ENCODE measurements at regions not wholly inside any gene's neighbourhood (a gene's known extent, or its start where the extent isn't known, plus 50 kb on each side); places are given as distances from the start of the nearest gene placed in this dataset.

- TF ChIP-seq, protein P1, sequence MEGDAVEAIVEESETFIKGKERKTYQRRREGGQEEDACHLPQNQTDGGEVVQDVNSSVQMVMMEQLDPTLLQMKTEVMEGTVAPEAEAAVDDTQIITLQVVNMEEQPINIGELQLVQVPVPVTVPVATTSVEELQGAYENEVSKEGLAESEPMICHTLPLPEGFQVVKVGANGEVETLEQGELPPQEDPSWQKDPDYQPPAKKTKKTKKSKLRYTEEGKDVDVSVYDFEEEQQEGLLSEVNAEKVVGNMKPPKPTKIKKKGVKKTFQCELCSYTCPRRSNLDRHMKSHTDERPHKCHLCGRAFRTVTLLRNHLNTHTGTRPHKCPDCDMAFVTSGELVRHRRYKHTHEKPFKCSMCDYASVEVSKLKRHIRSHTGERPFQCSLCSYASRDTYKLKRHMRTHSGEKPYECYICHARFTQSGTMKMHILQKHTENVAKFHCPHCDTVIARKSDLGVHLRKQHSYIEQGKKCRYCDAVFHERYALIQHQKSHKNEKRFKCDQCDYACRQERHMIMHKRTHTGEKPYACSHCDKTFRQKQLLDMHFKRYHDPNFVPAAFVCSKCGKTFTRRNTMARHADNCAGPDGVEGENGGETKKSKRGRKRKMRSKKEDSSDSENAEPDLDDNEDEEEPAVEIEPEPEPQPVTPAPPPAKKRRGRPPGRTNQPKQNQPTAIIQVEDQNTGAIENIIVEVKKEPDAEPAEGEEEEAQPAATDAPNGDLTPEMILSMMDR (IDR thresholded peaks at IDR 0.05) = no peak
- TF ChIP-seq ZFX (IDR thresholded peaks at IDR 0.05; ENCODE audit: borderline replicate concordance) = no peak
These were observed 401.6 kb downstream of the VRK1 start for GRCh38 chr14:97198813-97199212.
